ENCODE measurements at regions not wholly inside any gene's neighbourhood (a gene's known extent, or its start where the extent isn't known, plus 50 kb on each side); places are given as distances from the start of the nearest gene placed in this dataset.

- Histone ChIP-seq H3K4me1 (ENCODE audit: low read depth) (no peaks in the 10 kb centered on the region), H3K27ac (no peak overlapping the region), H3K27me3 (no peaks in the 10 kb centered on the region), H3K4me3 (no peak overlapping the region), H3K9me3 (ENCODE audit: low read depth) (no peaks in the 10 kb centered on the region), H3K36me3 (no peaks in the 10 kb centered on the region)
- peak in 1 of 2 donors; percentile 12 for DNase-seq (ENCODE audit: low read depth in 1 of 2, low spot score in 1 of 2)
- no peak for TF ChIP-seq CTCF (IDR thresholded peaks at IDR 0.05; ENCODE audit: low read depth, low read length)
These were observed 341.1 kb downstream of the PMP22 start for GRCh38 chr17:14923981-14924380.

GRCh38 chr17:14922411-14922810, 342.7 kb downstream of the PMP22 start:
- Histone ChIP-seq H3K9me3 (ENCODE audit: low read depth) (no peaks in the 10 kb centered on the region), H3K27me3 (no peaks in the 10 kb centered on the region), H3K4me1 (ENCODE audit: low read depth) (no peaks in the 10 kb centered on the region), H3K36me3 (no peaks in the 10 kb centered on the region), H3K4me3 (no peak overlapping the region), H3K27ac (no peak overlapping the region)
- DNase-seq (ENCODE audit: low read depth in 1 of 2, low spot score in 1 of 2), result peak in 1 of 2 donors; percentile 42
- TF ChIP-seq CTCF (IDR thresholded peaks at IDR 0.05; ENCODE audit: low read depth, low read length), result no peak

GRCh38 chr17:14921936-14922335, 343.2 kb downstream of the PMP22 start:
- no peaks in the 10 kb centered on the region for H3K36me3 ChIP-seq
- H3K27ac ChIP-seq, result no peak overlapping the region
- TF ChIP-seq CTCF (IDR thresholded peaks at IDR 0.05; ENCODE audit: low read depth, low read length), result no peak
- DNase-seq (ENCODE audit: low read depth in 1 of 2, low spot score in 1 of 2), result no peak
- H3K9me3 ChIP-seq (ENCODE audit: low read depth), result no peaks in the 10 kb centered on the region
- no peaks in the 10 kb centered on the region for H3K4me1 ChIP-seq (ENCODE audit: low read depth)
- H3K27me3 ChIP-seq, result no peaks in the 10 kb centered on the region
- no peak overlapping the region for H3K4me3 ChIP-seq

GRCh38 chr17:14919631-14920213, 345.4 kb downstream of the PMP22 start:
- Histone ChIP-seq H3K4me1 (ENCODE audit: low read depth) (no peaks in the 10 kb centered on the region), H3K27me3 (no peaks in the 10 kb centered on the region), H3K27ac (no peak overlapping the region), H3K9me3 (ENCODE audit: low read depth) (no peaks in the 10 kb centered on the region), H3K36me3 (no peaks in the 10 kb centered on the region), H3K4me3 (no peak overlapping the region)
- no peak for DNase-seq (ENCODE audit: low read depth in 1 of 2, low spot score in 1 of 2)
- TF ChIP-seq CTCF (IDR thresholded peaks at IDR 0.05; ENCODE audit: low read depth, low read length), result no peak

- no peaks in the 10 kb centered on the region for H3K4me1 ChIP-seq (ENCODE audit: low read depth)
These were observed 346.0 kb downstream of the PMP22 start for GRCh38 chr17:14919094-14919493.

More at GRCh38 chr17:14919094-14919493, 346.0 kb downstream of the PMP22 start:
- TF ChIP-seq CTCF (IDR thresholded peaks at IDR 0.05; ENCODE audit: low read depth, low read length), result no peak
- no peaks in the 10 kb centered on the region for H3K9me3 ChIP-seq (ENCODE audit: low read depth)
- H3K27ac ChIP-seq, result no peak overlapping the region
- H3K27me3 ChIP-seq, result no peaks in the 10 kb centered on the region
- no peak for DNase-seq (ENCODE audit: low read depth in 1 of 2, low spot score in 1 of 2)
- H3K36me3 ChIP-seq, result no peaks in the 10 kb centered on the region
- no peak overlapping the region for H3K4me3 ChIP-seq

Data from cardiac muscle cell (in vitro differentiated cells and primary cell).